Psoas muscle (tissue), 7 donors: ENCODE measurements at regions not wholly inside any gene's neighbourhood (a gene's known extent, or its start where the extent isn't known, plus 50 kb on each side); places are given as distances from the start of the nearest gene placed in this dataset.

ENCODE experiments used
- ATAC-seq, 4 donors: fragments of 200-7000 bp; cut with Tn5 transposase; one replicate each; pipeline ENCODE4 v1.9.1; 2020; ENCODE audit warnings: moderate library complexity in 3 of 4, mild to moderate bottlenecking in 2 of 4
- DNase-seq, 2 donors: peaks; one replicate each; pipeline ENCODE4 v3.0.0-alpha.2; 2020
- H3K27ac ChIP-seq: fragments of 200-600 bp; one replicate; pipeline ENCODE4 v1.8.0; 2022
- H3K27me3 ChIP-seq, 3 donors: fragments of 200-600 bp in 1 of 3; one replicate each; pipeline versions ENCODE4 v1.6.1 to v1.8.0; 2013 to 2022; ENCODE audit warnings: low read length in 2 of 3, mild to moderate bottlenecking in 2 of 3, moderate library complexity in 1 of 3; ENCODE audit not compliant: insufficient read depth in 3 of 3
- H3K36me3 ChIP-seq, 2 donors: fragments of 200-600 bp in 1 of 2; one replicate each; pipeline versions ENCODE4 v1.6.1 to v1.8.0; 2013 to 2022; ENCODE audit warnings: low read depth in 1 of 2, mild to moderate bottlenecking in 1 of 2, moderate library complexity in 1 of 2; ENCODE audit not compliant: insufficient read depth in 1 of 2
- H3K4me1 ChIP-seq: fragments of 200-600 bp; one replicate; pipeline ENCODE4 v1.8.0; 2022
- H3K4me3 ChIP-seq: fragments of 200-600 bp; one replicate; pipeline ENCODE4 v1.8.0; 2022; ENCODE audit warnings: mild to moderate bottlenecking
- H3K9me3 ChIP-seq: fragments of 200-600 bp; one replicate; pipeline ENCODE4 v1.8.0; 2022
- CTCF ChIP-seq: fragments of 200-600 bp; IDR thresholded peaks from one replicate; pipeline ENCODE4 v1.8.0; 2022; ENCODE audit warnings: antibody characterized with exemption
- WGBS, 3 donors: extraction: QIAGEN DNeasy Blood & Tissue Kit; methylation state at CpG; one replicate each; pipeline versions ENCODE4 v1.1.6 to v1.1.7; 2013; 5-methylcytosine and 5-hydroxymethylcytosine counted together
- intact Hi-C, 2 donors: fragments of 100-400 bp; cut with DNase I; formaldehyde crosslinking; loops; one replicate each; pipeline versions ENCODE4 v1.11.0 to v1.14.2; 2022
- donor health status: healthy with polysubstance abuse.
- donor health status: DM: no; HTN: no; CAD: no; lungs with moderate emphysema.
- donor health status: Bipolar disorder and iron deficiency.
- donor health status: healthy.
- donor health status: DM: yes; HTN: yes; CAD: no.
- donor health status: DM: no; HTN: no; CAD: no.
- donor health status: DM: yes; HTN: yes; CAD: no.

GRCh38 chr9:105157171-105157583, 87.3 kb upstream of the SLC44A1 start:
- no peak overlapping the region for H3K4me3 ChIP-seq

GRCh38 chr9:105158020-105158419, 86.4 kb upstream of the SLC44A1 start:
- no peaks in the 10 kb centered on the region for H3K36me3 ChIP-seq
- DNase-seq = no peak
- WGBS, 3 donors = 91% methylated on average over 12 of the region's 12 CpGs
- H3K27ac ChIP-seq = no peak overlapping the region
- intact Hi-C loops = loop anchor here (5.0 to 10.0 kb wide), 6 partner anchors 163 to 296 kb away; partner anchors contain the start of gene ABCA1 (in 1 of the 2)
- ATAC-seq = no peak
- H3K27me3 ChIP-seq = no peaks in the 10 kb centered on the region
- no peak for TF ChIP-seq CTCF
- H3K9me3 ChIP-seq = no peaks in the 10 kb centered on the region
- H3K4me1 ChIP-seq = peaks cover 5% of the 10 kb centered on the region
- H3K4me3 ChIP-seq = no peak overlapping the region

More at GRCh38 chr9:105157171-105157583, 87.3 kb upstream of the SLC44A1 start:
- H3K4me1 ChIP-seq = peaks cover 5% of the 10 kb centered on the region
- intact Hi-C loops = loop anchor here (1.0 to 10.0 kb wide), 8 partner anchors 162 to 348 kb away; partner anchors contain the start of gene ABCA1 (in 1 of the 2)
- H3K9me3 ChIP-seq = no peaks in the 10 kb centered on the region
- peak; percentile 52 for TF ChIP-seq CTCF
- no peaks in the 10 kb centered on the region for H3K36me3 ChIP-seq
- H3K27ac ChIP-seq = no peak overlapping the region
- WGBS, 3 donors = 6 to 14% (median 8%) methylated on average over 4 of the region's 4 CpGs
- ATAC-seq = peak; percentile 82 to 95 (median 89)
- no peaks in the 10 kb centered on the region for H3K27me3 ChIP-seq
- DNase-seq = peak; percentile 47 to 69

- DNase-seq (no peak), ATAC-seq (no peak)
- no peaks in the 10 kb centered on the region for H3K9me3 ChIP-seq
- no peak overlapping the region for H3K4me3 ChIP-seq
- no peak overlapping the region for H3K27ac ChIP-seq
- H3K36me3 ChIP-seq = no peaks in the 10 kb centered on the region
- H3K4me1 ChIP-seq = peaks cover 5% of the 10 kb centered on the region
- no peaks in the 10 kb centered on the region for H3K27me3 ChIP-seq
- intact Hi-C loops = loop anchor here (5.0 to 10.0 kb wide), 6 partner anchors 164 to 297 kb away; partner anchors contain the start of gene ABCA1 (in 1 of the 2)
- WGBS, 3 donors = 63 to 68% (median 65%) methylated on average over 5 of the region's 5 CpGs
- TF ChIP-seq CTCF = no peak
Measured at GRCh38 chr9:105158898-105159297, 85.6 kb upstream of the SLC44A1 start.

GRCh38 chr9:105168870-105169319, 75.6 kb upstream of the SLC44A1 start:
- DNase-seq (no peak), ATAC-seq (peak in 1 of 4 donors; percentile 36)
- H3K27me3 ChIP-seq = no peaks in the 10 kb centered on the region
- H3K4me1 ChIP-seq = no peaks in the 10 kb centered on the region
- no peaks in the 10 kb centered on the region for H3K36me3 ChIP-seq
- intact Hi-C loops = no loop called here
- TF ChIP-seq CTCF = no peak
- H3K9me3 ChIP-seq = no peaks in the 10 kb centered on the region
- 56 to 66% (median 59%) methylated on average over 3 of the region's 3 CpGs for WGBS, 3 donors
- no peak overlapping the region for H3K27ac ChIP-seq
- H3K4me3 ChIP-seq = no peak overlapping the region

- 3 to 20% (median 15%) methylated on average over 1 of the region's 1 CpG for WGBS, 3 donors
- H3K4me3 ChIP-seq = no peak overlapping the region
- H3K36me3 ChIP-seq = no peaks in the 10 kb centered on the region
- H3K27ac ChIP-seq = no peak overlapping the region
- no peaks in the 10 kb centered on the region for H3K9me3 ChIP-seq
- ATAC-seq = no peak
- intact Hi-C loops = no loop called here
- no peaks in the 10 kb centered on the region for H3K4me1 ChIP-seq
- TF ChIP-seq CTCF = no peak
- DNase-seq = no peak
- H3K27me3 ChIP-seq = no peaks in the 10 kb centered on the region
Measured at GRCh38 chr9:105171076-105171475, 73.4 kb upstream of the SLC44A1 start.
